SK-N-SH (cell line): ENCODE measurements at regions not wholly inside any gene's neighbourhood (a gene's known extent, or its start where the extent isn't known, plus 50 kb on each side); places are given as distances from the start of the nearest gene placed in this dataset.

Experiments
- CTCF ChIP-seq: fragments of 200-600 bp; sonication (generic); IDR thresholded peaks from 2 replicates; pipeline ENCODE4 v1.6.1; 2017; ENCODE audit warnings: antibody characterized with exemption, mild to moderate bottlenecking, moderate library complexity
- EP300 ChIP-seq, 2 experiments: IDR thresholded peaks; 2 replicates each; pipeline versions ENCODE4 v1.4.0 to v1.6.1; 2012; ENCODE audit warnings: borderline replicate concordance in 1 of 2, low read depth in 1 of 2, low read length in 1 of 2
- PBX3 ChIP-seq: IDR thresholded peaks from 2 replicates; pipeline ENCODE4; 2012
- POLR2AphosphoS5 ChIP-seq: IDR thresholded peaks from 2 replicates; pipeline ENCODE4 v1.6.1; 2012; ENCODE audit warnings: low read depth, low read length
- RAD21 ChIP-seq: IDR thresholded peaks from 2 replicates; pipeline ENCODE4 v1.6.1; 2012; ENCODE audit warnings: mild to moderate bottlenecking, low read length
- SIN3A ChIP-seq: IDR thresholded peaks from 2 replicates; pipeline ENCODE4 v1.6.1; 2012; ENCODE audit warnings: low read depth, mild to moderate bottlenecking, low read length, moderate library complexity, borderline replicate concordance
- TEAD4 ChIP-seq: IDR thresholded peaks from 2 replicates; pipeline ENCODE4 v1.4.0; 2012; ENCODE audit warnings: mild to moderate bottlenecking, borderline replicate concordance; ENCODE audit not compliant: insufficient read depth

- TF ChIP-seq RAD21 (no peak), SIN3A (no peak), EP300 (IDR thresholded peaks at IDR 0.05; ENCODE audit: borderline replicate concordance in 1 of 2, low read depth in 1 of 2, low read length in 1 of 2) (no peak), CTCF (no peak), POLR2AphosphoS5 (no peak), PBX3 (no peak), TEAD4 (no peak)
Observed at GRCh38 chr1:105005594-105006195, 1256.0 kb downstream of the AMY1C start.
